ENCODE measurements at regions not wholly inside any gene's neighbourhood (a gene's known extent, or its start where the extent isn't known, plus 50 kb on each side); places are given as distances from the start of the nearest gene placed in this dataset.

GRCh38 chrX:94721386-94721785 is 1047.4 kb downstream of the FAM133A start:
- no peak for TF ChIP-seq CTCF (IDR thresholded peaks at IDR 0.05 in 4 of 5, conservative IDR thresholded peaks at IDR 0.05 in 1 of 5)
- TF ChIP-seq POLR2A (IDR thresholded peaks at IDR 0.05): no peak
